Duodenal mucosa (tissue), 2 donors: ENCODE measurements at regions not wholly inside any gene's neighbourhood (a gene's known extent, or its start where the extent isn't known, plus 50 kb on each side); places are given as distances from the start of the nearest gene placed in this dataset.

Experiments used
- H3K27ac ChIP-seq: one replicate; pipeline ENCODE4 v1.7.0; 2013; ENCODE audit warnings: low read depth, low read length
- H3K27me3 ChIP-seq, 2 donors: one replicate each; pipeline ENCODE4 v1.7.0; 2013; ENCODE audit warnings: low read length in 2 of 2, control low read depth in 1 of 2; ENCODE audit not compliant: insufficient read depth in 2 of 2, control insufficient read depth in 1 of 2
- H3K36me3 ChIP-seq, 2 donors: one replicate each; pipeline ENCODE4 v1.7.0; 2013; ENCODE audit warnings: low read length in 2 of 2, control low read depth in 1 of 2; ENCODE audit not compliant: insufficient read depth in 2 of 2, control insufficient read depth in 1 of 2
- H3K4me1 ChIP-seq, 2 donors: one replicate each; pipeline ENCODE4 v1.7.0; 2013; ENCODE audit warnings: low read length in 2 of 2, control low read depth in 1 of 2; ENCODE audit not compliant: insufficient read depth in 2 of 2, control insufficient read depth in 1 of 2
- H3K4me3 ChIP-seq, 2 donors: one replicate each; pipeline ENCODE4 v1.7.0; 2013; ENCODE audit warnings: low read length in 2 of 2, low read depth in 1 of 2
- H3K9ac ChIP-seq, 2 donors: one replicate each; pipeline ENCODE4 v1.7.0; 2013; ENCODE audit warnings: low read length in 2 of 2, low read depth in 1 of 2
- H3K9me3 ChIP-seq, 2 donors: one replicate each; pipeline ENCODE4 v1.7.0; 2013; ENCODE audit warnings: low read length in 2 of 2, control low read depth in 1 of 2; ENCODE audit not compliant: control insufficient read depth in 1 of 2

- no peak overlapping the region for H3K4me3 ChIP-seq
- no peaks in the 10 kb centered on the region for H3K9me3 ChIP-seq
- H3K27me3 ChIP-seq = no peaks in the 10 kb centered on the region
- H3K4me1 ChIP-seq = no peaks in the 10 kb centered on the region
- H3K27ac ChIP-seq = no peak overlapping the region
- no peaks in the 10 kb centered on the region for H3K36me3 ChIP-seq
- H3K9ac ChIP-seq = no peak overlapping the region
Observed at GRCh38 chr1:199124351-199124750, 485.5 kb downstream of the PTPRC start.

GRCh38 chr1:199129247-199129646, 490.4 kb downstream of the PTPRC start:
- H3K27me3 ChIP-seq = no peaks in the 10 kb centered on the region
- H3K4me1 ChIP-seq = no peaks in the 10 kb centered on the region
- no peaks in the 10 kb centered on the region for H3K36me3 ChIP-seq
- no peak overlapping the region for H3K4me3 ChIP-seq
- no peaks in the 10 kb centered on the region for H3K9me3 ChIP-seq
- H3K27ac ChIP-seq = no peak overlapping the region
- no peak overlapping the region for H3K9ac ChIP-seq

GRCh38 chr1:199132006-199132405, 493.2 kb downstream of the PTPRC start:
- Histone ChIP-seq H3K27ac (no peak overlapping the region), H3K4me3 (no peak overlapping the region), H3K4me1 (no peaks in the 10 kb centered on the region), H3K9me3 (no peaks in the 10 kb centered on the region), H3K9ac (no peak overlapping the region), H3K36me3 (no peaks in the 10 kb centered on the region), H3K27me3 (no peaks in the 10 kb centered on the region)

GRCh38 chr1:199135901-199136300, 497.1 kb downstream of the PTPRC start:
- Histone ChIP-seq H3K36me3 (no peaks in the 10 kb centered on the region), H3K9me3 (no peaks in the 10 kb centered on the region), H3K4me1 (no peaks in the 10 kb centered on the region), H3K9ac (no peak overlapping the region), H3K27me3 (no peaks in the 10 kb centered on the region), H3K4me3 (no peak overlapping the region), H3K27ac (no peak overlapping the region)

GRCh38 chr1:199138061-199138460, 499.2 kb downstream of the PTPRC start:
- Histone ChIP-seq H3K4me1 (no peaks in the 10 kb centered on the region), H3K9ac (no peak overlapping the region), H3K27me3 (no peaks in the 10 kb centered on the region), H3K9me3 (no peaks in the 10 kb centered on the region), H3K4me3 (no peak overlapping the region), H3K27ac (no peak overlapping the region), H3K36me3 (no peaks in the 10 kb centered on the region)

- no peaks in the 10 kb centered on the region for H3K9me3 ChIP-seq
- H3K36me3 ChIP-seq = no peaks in the 10 kb centered on the region
- no peak overlapping the region for H3K4me3 ChIP-seq
- H3K4me1 ChIP-seq = no peaks in the 10 kb centered on the region
- H3K9ac ChIP-seq = no peak overlapping the region
- H3K27me3 ChIP-seq = no peaks in the 10 kb centered on the region
- H3K27ac ChIP-seq = no peak overlapping the region
Observed at GRCh38 chr1:199149591-199149990, 510.8 kb downstream of the PTPRC start.

GRCh38 chr1:199150756-199151155, 511.9 kb downstream of the PTPRC start:
- Histone ChIP-seq H3K27me3 (no peaks in the 10 kb centered on the region), H3K4me1 (no peaks in the 10 kb centered on the region), H3K27ac (no peak overlapping the region), H3K9ac (no peak overlapping the region), H3K4me3 (no peak overlapping the region), H3K9me3 (no peaks in the 10 kb centered on the region), H3K36me3 (no peaks in the 10 kb centered on the region)

GRCh38 chr1:199151634-199152425, 513.0 kb downstream of the PTPRC start:
- H3K36me3 ChIP-seq = no peaks in the 10 kb centered on the region
- no peak overlapping the region for H3K27ac ChIP-seq
- H3K9me3 ChIP-seq = no peaks in the 10 kb centered on the region
- no peaks in the 10 kb centered on the region for H3K27me3 ChIP-seq
- H3K4me1 ChIP-seq = no peaks in the 10 kb centered on the region
- no peak overlapping the region for H3K9ac ChIP-seq
- H3K4me3 ChIP-seq = no peak overlapping the region

GRCh38 chr1:199152676-199153075, 513.8 kb downstream of the PTPRC start:
- Histone ChIP-seq H3K27ac (no peak overlapping the region), H3K4me3 (no peak overlapping the region), H3K9ac (no peak overlapping the region), H3K9me3 (no peaks in the 10 kb centered on the region), H3K36me3 (no peaks in the 10 kb centered on the region), H3K27me3 (no peaks in the 10 kb centered on the region), H3K4me1 (no peaks in the 10 kb centered on the region)

GRCh38 chr1:199155166-199156019, 516.6 kb downstream of the PTPRC start:
- Histone ChIP-seq H3K27ac (no peak overlapping the region), H3K27me3 (no peaks in the 10 kb centered on the region), H3K4me1 (no peaks in the 10 kb centered on the region), H3K36me3 (no peaks in the 10 kb centered on the region), H3K9ac (no peak overlapping the region), H3K4me3 (no peak overlapping the region), H3K9me3 (no peaks in the 10 kb centered on the region)
